Large intestine (tissue), 3 donors: ENCODE measurements at regions not wholly inside any gene's neighbourhood (a gene's known extent, or its start where the extent isn't known, plus 50 kb on each side); places are given as distances from the start of the nearest gene placed in this dataset.

Experiments
- DNase-seq, 2 donors: peaks; one replicate each; pipeline versions ENCODE4 v3.0.0 to v3.0.0-alpha.2; 2013
- H3K27ac ChIP-seq: one replicate; pipeline ENCODE4 v1.5.1; 2013; ENCODE audit warnings: low read length
- H3K27me3 ChIP-seq: 2 replicates; pipeline ENCODE4 v1.6.1; 2013; ENCODE audit warnings: low read length; ENCODE audit not compliant: control insufficient read depth, insufficient read depth
- H3K36me3 ChIP-seq: 2 replicates; pipeline ENCODE4 v1.6.1; 2013; ENCODE audit warnings: low read length; ENCODE audit not compliant: control insufficient read depth, insufficient read depth
- H3K4me1 ChIP-seq: one replicate; pipeline ENCODE4 v1.6.1; 2013; ENCODE audit warnings: low read length; ENCODE audit not compliant: control insufficient read depth, insufficient read depth
- H3K4me3 ChIP-seq: one replicate; pipeline ENCODE4 v1.5.1; 2013; ENCODE audit warnings: low read length
- H3K9me3 ChIP-seq: one replicate; pipeline ENCODE4 v1.6.1; 2013; ENCODE audit warnings: mild to moderate bottlenecking, low read depth, low read length, moderate library complexity; ENCODE audit not compliant: control insufficient read depth
- WGBS: methylation state at CpG from one replicate; pipeline ENCODE4 v1.1.5; 2013; ENCODE audit warnings: low lambda C conversion rate; ENCODE audit not compliant: insufficient coverage; 5-methylcytosine and 5-hydroxymethylcytosine counted together

GRCh38 chr10:3692387-3692999 is 92.5 kb downstream of the KLF6 start:
- WGBS, result 20% methylated on average over 1 of the region's 7 CpGs
- H3K27me3 ChIP-seq, result no peaks in the 10 kb centered on the region
- DNase-seq, result peak in 1 of 2 donors; percentile 51
- H3K36me3 ChIP-seq, result no peaks in the 10 kb centered on the region
- H3K27ac ChIP-seq, result no peak overlapping the region
- H3K9me3 ChIP-seq, result no peaks in the 10 kb centered on the region
- no peak overlapping the region for H3K4me3 ChIP-seq
- no peaks in the 10 kb centered on the region for H3K4me1 ChIP-seq

- DNase-seq, result no peak
These were observed 93.5 kb downstream of the KLF6 start for GRCh38 chr10:3691482-3691881.

GRCh38 chr10:3689871-3690510 is 95.0 kb downstream of the KLF6 start:
- Histone ChIP-seq H3K27me3 (no peaks in the 10 kb centered on the region), H3K4me1 (no peaks in the 10 kb centered on the region), H3K36me3 (no peaks in the 10 kb centered on the region), H3K4me3 (no peak overlapping the region), H3K9me3 (no peaks in the 10 kb centered on the region), H3K27ac (no peak overlapping the region)
- no CpG with 5 or more reads among the region's 5 CpGs for WGBS
- no peak for DNase-seq

More at GRCh38 chr10:3691482-3691881, 93.5 kb downstream of the KLF6 start:
- WGBS, result no CpG with 5 or more reads among the region's 8 CpGs
- H3K4me1 ChIP-seq, result no peaks in the 10 kb centered on the region
- H3K27ac ChIP-seq, result no peak overlapping the region
- no peaks in the 10 kb centered on the region for H3K36me3 ChIP-seq
- no peak overlapping the region for H3K4me3 ChIP-seq
- H3K27me3 ChIP-seq, result no peaks in the 10 kb centered on the region
- H3K9me3 ChIP-seq, result no peaks in the 10 kb centered on the region

- H3K27ac ChIP-seq, result no peak overlapping the region
- no peak overlapping the region for H3K4me3 ChIP-seq
- H3K36me3 ChIP-seq, result no peaks in the 10 kb centered on the region
- DNase-seq, result no peak
- no peaks in the 10 kb centered on the region for H3K4me1 ChIP-seq
- H3K9me3 ChIP-seq, result no peaks in the 10 kb centered on the region
- H3K27me3 ChIP-seq, result no peaks in the 10 kb centered on the region
- no CpG with 5 or more reads among the region's 5 CpGs for WGBS
These were observed 97.4 kb downstream of the KLF6 start for GRCh38 chr10:3687510-3688081.

GRCh38 chr10:3685384-3685783 is 99.6 kb downstream of the KLF6 start:
- no peaks in the 10 kb centered on the region for H3K9me3 ChIP-seq
- no CpG with 5 or more reads among the region's 3 CpGs for WGBS
- H3K27ac ChIP-seq, result no peak overlapping the region
- no peak for DNase-seq
- no peaks in the 10 kb centered on the region for H3K4me1 ChIP-seq
- H3K36me3 ChIP-seq, result no peaks in the 10 kb centered on the region
- no peak overlapping the region for H3K4me3 ChIP-seq
- H3K27me3 ChIP-seq, result no peaks in the 10 kb centered on the region

GRCh38 chr10:3684891-3685290 is 100.1 kb downstream of the KLF6 start:
- no peak overlapping the region for H3K27ac ChIP-seq
- 80% methylated on average over 1 of the region's 2 CpGs for whole genome bisulfite sequencing
- H3K27me3 ChIP-seq, result no peaks in the 10 kb centered on the region
- no peaks in the 10 kb centered on the region for H3K36me3 ChIP-seq
- H3K9me3 ChIP-seq, result no peaks in the 10 kb centered on the region
- H3K4me1 ChIP-seq, result no peaks in the 10 kb centered on the region
- H3K4me3 ChIP-seq, result no peak overlapping the region
- no peak for DNase-seq

- Histone ChIP-seq H3K4me1 (no peaks in the 10 kb centered on the region), H3K27ac (no peak overlapping the region), H3K4me3 (no peak overlapping the region), H3K36me3 (no peaks in the 10 kb centered on the region), H3K9me3 (no peaks in the 10 kb centered on the region), H3K27me3 (no peaks in the 10 kb centered on the region)
- WGBS, result 100% methylated on average over 1 of the region's 4 CpGs
- no peak for DNase-seq
These were observed 101.4 kb downstream of the KLF6 start for GRCh38 chr10:3683560-3683959.

GRCh38 chr10:3682745-3683144 is 102.3 kb downstream of the KLF6 start:
- Histone ChIP-seq H3K27ac (no peak overlapping the region), H3K36me3 (no peaks in the 10 kb centered on the region), H3K4me3 (no peak overlapping the region), H3K4me1 (no peaks in the 10 kb centered on the region), H3K27me3 (no peaks in the 10 kb centered on the region), H3K9me3 (no peaks in the 10 kb centered on the region)
- WGBS, result no CpG with 5 or more reads among the region's 6 CpGs
- DNase-seq, result no peak

- H3K4me3 ChIP-seq, result no peak overlapping the region
- no peaks in the 10 kb centered on the region for H3K27me3 ChIP-seq
- no peak for DNase-seq
- H3K27ac ChIP-seq, result no peak overlapping the region
- no CpG with 5 or more reads among the region's 23 CpGs for whole genome bisulfite sequencing
- H3K9me3 ChIP-seq, result no peaks in the 10 kb centered on the region
- H3K4me1 ChIP-seq, result no peaks in the 10 kb centered on the region
- no peaks in the 10 kb centered on the region for H3K36me3 ChIP-seq
These were observed 103.1 kb downstream of the KLF6 start for GRCh38 chr10:3681642-3682554.

- Histone ChIP-seq H3K36me3 (no peaks in the 10 kb centered on the region), H3K4me3 (no peak overlapping the region), H3K27ac (no peak overlapping the region), H3K9me3 (no peaks in the 10 kb centered on the region), H3K4me1 (no peaks in the 10 kb centered on the region), H3K27me3 (no peaks in the 10 kb centered on the region)
- no CpG with 5 or more reads among the region's 8 CpGs for WGBS
- DNase-seq, result no peak
These were observed 104.9 kb downstream of the KLF6 start for GRCh38 chr10:3679950-3680629.
